ENCODE measurements at regions not wholly inside any gene's neighbourhood (a gene's known extent, or its start where the extent isn't known, plus 50 kb on each side); places are given as distances from the start of the nearest gene placed in this dataset.

- FAIRE-seq: no peak
Observed at GRCh38 chr1:184284900-184285299, 101.9 kb upstream of the C1orf21 start.

DNA sequence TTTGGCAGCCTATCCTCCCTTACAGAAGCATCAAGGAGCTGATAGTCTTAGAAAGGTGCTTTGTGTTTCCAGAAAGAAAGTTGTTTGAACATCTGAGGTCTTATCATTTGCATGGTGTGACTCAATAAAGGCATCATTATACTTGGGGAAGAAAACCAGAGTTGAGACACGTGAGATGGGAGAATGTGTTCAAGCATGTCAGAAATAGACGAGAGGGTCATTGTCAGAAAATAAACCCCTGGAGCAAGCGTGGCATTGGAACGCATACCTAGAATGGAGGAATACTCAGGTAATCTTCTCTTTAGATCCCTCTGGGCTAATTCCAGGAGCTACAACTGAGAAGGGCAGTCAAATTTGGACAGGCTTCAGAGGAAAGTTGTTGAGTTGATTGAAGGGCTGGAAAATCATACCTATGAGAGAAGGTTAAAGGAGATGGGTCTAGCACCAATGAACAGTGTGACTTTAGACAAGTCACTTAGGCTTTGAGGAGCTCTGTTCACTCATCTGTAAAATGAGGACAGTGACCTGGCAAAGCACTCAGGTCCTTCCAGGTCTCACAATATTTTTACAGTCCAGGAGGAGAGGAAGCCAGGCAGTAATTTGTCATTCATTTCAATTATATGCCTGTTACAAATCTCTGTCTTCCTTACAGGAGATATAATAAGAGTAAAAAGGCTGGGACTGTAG lies 101.3 kb upstream of the C1orf21 start:
- FAIRE-seq: no peak

DNA sequence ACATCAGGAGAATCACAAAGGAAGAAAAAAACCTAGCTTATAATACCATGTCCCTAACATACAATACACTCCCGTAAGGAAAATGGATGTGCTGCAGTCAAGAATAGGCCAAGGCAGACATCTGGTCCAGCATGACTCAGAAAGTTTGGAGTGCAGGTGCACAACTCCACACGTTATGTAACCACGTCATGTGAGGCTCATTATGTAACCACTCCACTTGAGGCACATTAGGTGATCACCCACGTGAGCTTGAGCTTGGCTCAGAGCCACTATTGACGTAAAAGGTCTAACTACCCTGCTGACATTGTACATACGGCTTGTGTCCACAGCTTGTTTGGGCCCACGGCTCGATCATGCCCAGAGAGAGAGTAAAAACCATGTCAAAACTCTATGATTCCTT lies 99.8 kb upstream of the C1orf21 start:
- no peak for FAIRE-seq

- FAIRE-seq: no peak
Observed at GRCh38 chr1:184289825-184290550, 96.8 kb upstream of the C1orf21 start.

- no peak for FAIRE-seq
Observed at GRCh38 chr1:184291701-184292100, 95.1 kb upstream of the C1orf21 start.

GRCh38 chr1:184292101-184292500 lies 94.7 kb upstream of the C1orf21 start:
- FAIRE-seq: no peak

- no peak for FAIRE-seq
Observed at GRCh38 chr1:184294101-184294500, 92.7 kb upstream of the C1orf21 start.

GRCh38 chr1:184296466-184297243 lies 90.2 kb upstream of the C1orf21 start:
- no peak for FAIRE-seq

DNA sequence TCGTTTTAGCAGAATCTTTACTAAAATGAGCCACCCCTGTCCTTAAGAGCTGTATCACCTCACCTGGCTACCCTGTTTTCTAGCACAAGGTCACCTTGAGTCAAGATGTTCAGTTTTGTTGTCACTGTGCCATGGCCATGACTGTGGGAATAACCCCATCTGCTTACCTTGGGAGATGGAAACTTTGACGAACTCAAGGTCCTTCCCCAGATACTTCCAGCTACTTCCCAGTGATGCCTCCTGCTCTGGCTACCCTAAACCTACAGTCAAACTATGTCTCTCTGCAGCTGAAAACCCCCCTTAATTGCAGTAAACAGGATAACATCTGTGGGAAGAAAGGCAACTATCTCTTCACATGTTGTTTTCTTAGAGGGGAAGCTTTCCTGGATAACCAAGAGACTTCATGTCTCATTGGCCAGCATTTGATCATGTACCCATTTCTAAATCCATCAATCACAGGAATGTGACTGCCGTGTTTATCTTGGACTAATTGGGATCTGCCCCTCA lies 89.5 kb upstream of the C1orf21 start:
- FAIRE-seq: no peak

DNA sequence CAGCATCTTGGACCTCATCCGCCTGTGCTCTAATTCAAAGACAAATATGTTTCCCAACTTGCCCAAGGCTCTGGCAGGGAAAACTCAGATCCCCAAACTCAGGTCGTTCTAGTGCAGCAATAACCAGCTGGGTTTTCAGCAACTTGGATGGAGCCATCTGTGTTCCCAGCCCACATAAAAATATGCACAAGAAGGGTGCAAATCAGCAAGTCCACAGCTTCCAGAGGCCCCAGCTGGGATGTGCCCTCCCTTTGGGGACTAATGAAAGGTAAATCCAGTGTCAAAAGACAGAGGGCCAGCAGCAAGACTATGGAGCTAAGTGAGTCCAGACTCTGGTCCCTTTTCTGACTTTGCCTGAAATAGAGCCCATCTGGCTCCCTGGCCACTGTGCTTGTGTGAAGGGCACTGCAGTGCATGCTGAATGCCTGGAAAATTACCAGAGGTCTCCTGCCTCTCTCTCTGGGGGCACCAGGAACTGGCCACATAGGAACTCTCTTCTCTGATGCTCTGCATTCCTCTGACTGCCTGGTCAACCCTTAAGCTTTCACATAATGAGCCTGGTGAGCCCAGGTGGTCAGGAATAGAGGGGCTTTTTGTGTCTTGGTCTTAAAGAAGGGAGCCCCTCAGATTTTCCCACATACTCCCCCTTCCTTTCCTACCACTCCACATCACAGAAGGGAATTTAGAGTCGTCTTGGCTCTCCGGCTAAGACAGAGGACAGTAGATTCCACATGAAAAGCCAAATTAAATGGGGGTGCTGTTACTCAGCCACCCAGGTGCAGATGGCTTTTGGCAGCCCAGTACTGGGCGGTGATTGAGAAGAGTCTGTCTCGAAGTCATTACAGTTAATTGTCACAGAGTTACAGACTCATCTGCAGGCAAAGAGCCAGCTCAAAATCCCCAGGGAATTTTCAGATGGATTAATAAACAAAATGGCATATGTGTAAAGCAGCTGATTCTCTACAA lies 88.1 kb upstream of the C1orf21 start:
- no peak for FAIRE-seq

DNA sequence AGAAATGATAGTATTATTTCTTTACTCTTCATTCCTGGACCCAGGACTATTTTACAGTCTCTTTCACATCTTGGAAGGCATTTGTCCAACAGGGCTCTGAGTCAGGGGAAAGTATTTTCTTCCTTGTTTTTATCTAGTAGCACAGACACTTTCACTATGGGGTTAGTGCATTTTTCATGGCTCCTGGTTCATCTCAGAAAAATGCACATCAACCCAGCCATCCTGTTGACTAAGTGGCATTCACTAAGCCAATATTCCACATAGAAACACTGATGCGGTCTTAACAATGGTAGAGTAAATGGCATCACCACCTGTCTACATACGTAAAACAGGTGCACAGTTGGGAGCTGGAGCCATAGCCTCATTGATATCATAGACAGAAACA lies 87.4 kb upstream of the C1orf21 start:
- FAIRE-seq: no peak

- FAIRE-seq: no peak
Observed at GRCh38 chr1:184299796-184300195, 87.0 kb upstream of the C1orf21 start.

DNA sequence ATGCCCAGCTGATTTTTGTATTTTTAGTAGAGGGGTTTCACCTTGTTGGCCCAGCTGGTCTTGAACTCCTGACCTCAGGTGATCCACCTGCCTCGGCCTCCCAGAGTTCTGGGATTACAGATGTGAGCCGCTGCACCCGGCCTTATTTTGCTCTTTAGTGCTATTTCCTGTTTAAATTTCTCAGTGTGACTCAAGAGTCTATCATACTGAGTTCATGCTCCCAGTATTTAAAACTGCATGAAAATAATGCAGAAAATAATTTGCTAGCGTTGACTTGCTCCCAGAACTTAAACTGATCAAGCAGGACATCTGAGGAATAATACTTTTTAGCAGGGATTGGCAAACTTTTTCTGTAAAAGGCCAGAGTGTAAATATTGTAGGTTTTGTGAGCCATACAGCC lies 86.4 kb upstream of the C1orf21 start:
- no peak for FAIRE-seq

- no peak for FAIRE-seq
Observed at GRCh38 chr1:184301227-184301626, 85.6 kb upstream of the C1orf21 start.

- no peak for FAIRE-seq
Observed at GRCh38 chr1:184302346-184302745, 84.5 kb upstream of the C1orf21 start.

DNA sequence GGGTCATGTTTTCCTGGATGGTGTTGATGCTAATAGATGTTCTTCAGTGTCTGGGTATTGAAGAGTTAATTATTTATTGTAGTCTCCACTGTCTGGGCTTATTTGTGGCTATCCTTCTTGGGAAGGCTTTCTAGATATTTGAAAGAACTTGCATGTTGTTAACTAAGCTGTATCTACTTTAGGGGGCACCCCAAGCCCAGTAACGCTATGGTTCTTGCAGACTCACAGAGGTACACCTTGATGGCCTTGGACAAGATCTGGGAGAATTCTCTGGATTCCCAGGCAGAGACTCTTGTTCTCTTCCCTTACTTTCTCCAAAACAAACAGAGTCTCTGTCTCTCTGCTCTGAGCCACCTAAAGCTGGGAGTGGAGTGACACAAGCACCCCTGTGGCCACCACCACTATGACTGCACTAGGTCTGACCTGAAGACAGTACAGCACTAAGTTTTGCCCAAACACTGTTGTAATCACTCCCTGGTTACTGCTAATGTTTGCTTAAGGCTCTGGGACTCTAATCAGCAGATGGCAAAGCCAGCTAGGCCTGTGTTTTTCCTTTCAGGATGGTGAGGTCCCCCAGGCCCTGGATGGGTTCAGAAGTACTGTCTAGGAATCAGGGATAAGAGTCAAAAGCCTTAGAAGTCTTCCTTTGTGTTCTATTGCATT lies 76.5 kb upstream of the C1orf21 start:
- FAIRE-seq: no peak

- no peak for FAIRE-seq
Observed at GRCh38 chr1:184311580-184311979, 75.2 kb upstream of the C1orf21 start.

GRCh38 chr1:184315254-184315653 lies 71.6 kb upstream of the C1orf21 start:
- FAIRE-seq: no peak

DNA sequence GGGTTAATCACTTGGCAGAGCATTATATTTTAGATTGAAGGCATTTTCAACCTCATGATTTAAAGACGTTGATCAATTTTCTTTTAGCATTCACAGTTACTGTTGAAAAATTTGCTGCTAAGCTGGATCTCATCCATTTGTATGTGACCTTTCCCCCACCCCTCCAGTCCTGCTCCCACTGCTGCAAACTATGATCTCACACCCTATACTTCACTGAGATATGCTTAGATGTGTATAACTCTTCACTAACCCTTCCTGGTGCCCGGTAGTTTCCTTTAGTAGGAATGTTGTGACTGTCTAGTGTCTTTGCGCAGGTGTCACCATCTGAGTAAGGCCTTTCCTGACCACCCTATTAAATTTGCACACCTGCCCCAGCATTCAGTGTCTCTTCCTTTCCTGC lies 67.0 kb upstream of the C1orf21 start:
- no peak for FAIRE-seq

- no peak for FAIRE-seq
Observed at GRCh38 chr1:184322253-184322652, 64.6 kb upstream of the C1orf21 start.

GRCh38 chr1:184324972-184325371 lies 61.9 kb upstream of the C1orf21 start:
- no peak for FAIRE-seq

DNA sequence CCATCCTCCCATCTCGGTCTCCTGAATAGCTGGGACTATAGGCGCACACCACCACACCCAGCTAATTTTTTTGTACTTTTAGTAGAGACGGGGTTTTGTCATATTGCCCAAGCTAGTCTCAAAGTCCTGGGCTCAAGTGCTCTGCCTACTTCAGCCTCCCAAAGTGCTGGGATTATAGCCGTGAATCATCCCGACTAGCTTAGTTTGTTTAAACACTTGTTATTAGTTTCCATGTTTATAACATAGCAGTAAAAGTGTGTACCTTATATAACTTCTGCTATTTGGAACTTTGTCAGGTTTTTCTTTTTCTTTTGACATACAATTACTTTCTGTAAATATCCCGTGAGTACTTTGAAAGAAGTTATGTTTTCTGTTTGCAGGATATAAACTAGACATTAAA lies 60.6 kb upstream of the C1orf21 start:
- no peak for FAIRE-seq
